Fibroblast of the aortic adventitia (primary cell): ENCODE measurements at regions not wholly inside any gene's neighbourhood (a gene's known extent, or its start where the extent isn't known, plus 50 kb on each side); places are given as distances from the start of the nearest gene placed in this dataset.

Source experiments
- DNase-seq: peaks from one replicate; pipeline ENCODE4 v3.0.0-alpha.2; 2010; ENCODE audit warnings: low read depth
- H3K4me3 ChIP-seq: 2 replicates; pipeline ENCODE4 v1.5.1; 2011; ENCODE audit warnings: low read depth, mild to moderate bottlenecking, control low read depth, low read length, moderate library complexity
- CTCF ChIP-seq: IDR thresholded peaks from 2 replicates; pipeline ENCODE4 v1.5.1; 2011; ENCODE audit warnings: mild to moderate bottlenecking, low read length, control low read depth, inconsistent platforms; ENCODE audit not compliant: insufficient read depth

GRCh38 chr13:40158757-40159156 lies 503.3 kb downstream of the COG6 start:
- H3K4me3 ChIP-seq = no peak overlapping the region
- no peak for TF ChIP-seq CTCF
- DNase-seq = no peak

- DNase-seq = no peak
- no peak for TF ChIP-seq CTCF
- H3K4me3 ChIP-seq = no peak overlapping the region
Measured at GRCh38 chr13:40159736-40160135, 504.3 kb downstream of the COG6 start.

GRCh38 chr13:40160618-40161350 lies 505.3 kb downstream of the COG6 start:
- no peak for TF ChIP-seq CTCF
- no peak for DNase-seq
- no peak overlapping the region for H3K4me3 ChIP-seq

- H3K4me3 ChIP-seq = no peak overlapping the region
- no peak for TF ChIP-seq CTCF
- DNase-seq = no peak
Measured at GRCh38 chr13:40161351-40161810, 505.1 kb downstream of the FOXO1 start.

- DNase-seq = no peak
- no peak overlapping the region for H3K4me3 ChIP-seq
- TF ChIP-seq CTCF = no peak
Measured at GRCh38 chr13:40161931-40162330, 504.5 kb downstream of the FOXO1 start.

- no peak for TF ChIP-seq CTCF
- DNase-seq = no peak
Measured at GRCh38 chr13:40163066-40164000, 503.1 kb downstream of the FOXO1 start.

More at GRCh38 chr13:40163066-40164000, 503.1 kb downstream of the FOXO1 start:
- H3K4me3 ChIP-seq = no peak overlapping the region
